ENCODE measurements at regions not wholly inside any gene's neighbourhood (a gene's known extent, or its start where the extent isn't known, plus 50 kb on each side); places are given as distances from the start of the nearest gene placed in this dataset.
A peak's percentile ranks its signal among the peaks of the same experiment; 100 is the strongest.

- Histone ChIP-seq H3K79me2 (ENCODE audit: insufficient read depth, low read length) (no peaks in the 10 kb centered on the region), H3K9ac (ENCODE audit: low read depth, low read length) (no peak overlapping the region), H3K9me3 (ENCODE audit: insufficient read depth, low read length, severe bottlenecking) (no peaks in the 10 kb centered on the region), H3K4me3 (ENCODE audit: low read depth in 1 of 2, low read length in 2 of 2) (no peak overlapping the region), H4K20me1 (ENCODE audit: insufficient read depth, low read length) (peaks cover 3% of the 10 kb centered on the region; the same call in 1 of the 2 replicates), H3K4me2 (ENCODE audit: insufficient read depth, low read length) (no peak overlapping the region), H3K36me3 (ENCODE audit: insufficient read depth, low read length) (no peaks in the 10 kb centered on the region), H2AFZ (ENCODE audit: low read depth, low read length) (no peak overlapping the region), H3K4me1 (ENCODE audit: insufficient read depth, low read length) (no peaks in the 10 kb centered on the region), H3K27me3 (ENCODE audit: insufficient read depth, low read length, poor library complexity) (peaks cover 76% of the 10 kb centered on the region), H3K27ac (ENCODE audit: low read length) (no peak overlapping the region)
- ATAC-seq (ENCODE audit: insufficient read depth, low read depth) (no peak), DNase-seq (no peak)
- no peak for TF ChIP-seq CTCF (IDR thresholded peaks at IDR 0.05; ENCODE audit: borderline replicate concordance, extremely low read depth, low read length, poor library complexity, severe bottlenecking)
- TF ChIP-seq EZH2 (IDR thresholded peaks at IDR 0.05; ENCODE audit: borderline replicate concordance, low read depth, low read length, severe bottlenecking), result peak; percentile 45
Observed at GRCh38 chr2:191754103-191754502, 76.2 kb downstream of the NABP1 start.

GRCh38 chr2:191756761-191757160 lies 78.8 kb downstream of the NABP1 start:
- no peak for ATAC-seq (ENCODE audit: insufficient read depth, low read depth)
- H3K4me3 ChIP-seq (ENCODE audit: low read depth in 1 of 2, low read length in 2 of 2), result no peak overlapping the region
- H4K20me1 ChIP-seq (ENCODE audit: insufficient read depth, low read length), result peaks cover 3% of the 10 kb centered on the region; the same call in 1 of the 2 replicates
- no peaks in the 10 kb centered on the region for H3K9me3 ChIP-seq (ENCODE audit: insufficient read depth, low read length, severe bottlenecking)
- no peak overlapping the region for H3K9ac ChIP-seq (ENCODE audit: low read depth, low read length)
- DNase-seq, result no peak
- no peaks in the 10 kb centered on the region for H3K4me1 ChIP-seq (ENCODE audit: insufficient read depth, low read length)
- H3K27ac ChIP-seq (ENCODE audit: low read length), result no peak overlapping the region
- H3K36me3 ChIP-seq (ENCODE audit: insufficient read depth, low read length), result no peaks in the 10 kb centered on the region
- H3K27me3 ChIP-seq (ENCODE audit: insufficient read depth, low read length, poor library complexity), result peaks cover 75% of the 10 kb centered on the region
- no peaks in the 10 kb centered on the region for H3K79me2 ChIP-seq (ENCODE audit: insufficient read depth, low read length)
- TF ChIP-seq EZH2 (IDR thresholded peaks at IDR 0.05; ENCODE audit: borderline replicate concordance, low read depth, low read length, severe bottlenecking), result peak; percentile 12
- no peak for TF ChIP-seq CTCF (IDR thresholded peaks at IDR 0.05; ENCODE audit: borderline replicate concordance, extremely low read depth, low read length, poor library complexity, severe bottlenecking)
- no peak overlapping the region for H3K4me2 ChIP-seq (ENCODE audit: insufficient read depth, low read length)
- no peak overlapping the region for H2AFZ ChIP-seq (ENCODE audit: low read depth, low read length)

- Histone ChIP-seq H3K27me3 (ENCODE audit: insufficient read depth, low read length, poor library complexity) (peaks cover 71% of the 10 kb centered on the region), H3K4me2 (ENCODE audit: insufficient read depth, low read length) (no peak overlapping the region), H3K9me3 (ENCODE audit: insufficient read depth, low read length, severe bottlenecking) (no peaks in the 10 kb centered on the region), H3K79me2 (ENCODE audit: insufficient read depth, low read length) (no peaks in the 10 kb centered on the region), H3K27ac (ENCODE audit: low read length) (no peak overlapping the region), H3K4me3 (ENCODE audit: low read depth in 1 of 2, low read length in 2 of 2) (no peak overlapping the region), H3K9ac (ENCODE audit: low read depth, low read length) (no peak overlapping the region), H3K36me3 (ENCODE audit: insufficient read depth, low read length) (no peaks in the 10 kb centered on the region), H4K20me1 (ENCODE audit: insufficient read depth, low read length) (peaks cover 3% of the 10 kb centered on the region; the same call in 1 of the 2 replicates), H3K4me1 (ENCODE audit: insufficient read depth, low read length) (no peaks in the 10 kb centered on the region), H2AFZ (ENCODE audit: low read depth, low read length) (no peak overlapping the region)
- no peak for DNase-seq
- no peak for ATAC-seq (ENCODE audit: insufficient read depth, low read depth)
- TF ChIP-seq EZH2 (IDR thresholded peaks at IDR 0.05; ENCODE audit: borderline replicate concordance, low read depth, low read length, severe bottlenecking) (no peak), CTCF (IDR thresholded peaks at IDR 0.05; ENCODE audit: borderline replicate concordance, extremely low read depth, low read length, poor library complexity, severe bottlenecking) (no peak)
Observed at GRCh38 chr2:191757208-191757607, 79.3 kb downstream of the NABP1 start.

Data from DND-41 (cell line).